ENCODE measurements at regions not wholly inside any gene's neighbourhood (a gene's known extent, or its start where the extent isn't known, plus 50 kb on each side); places are given as distances from the start of the nearest gene placed in this dataset.

DNA sequence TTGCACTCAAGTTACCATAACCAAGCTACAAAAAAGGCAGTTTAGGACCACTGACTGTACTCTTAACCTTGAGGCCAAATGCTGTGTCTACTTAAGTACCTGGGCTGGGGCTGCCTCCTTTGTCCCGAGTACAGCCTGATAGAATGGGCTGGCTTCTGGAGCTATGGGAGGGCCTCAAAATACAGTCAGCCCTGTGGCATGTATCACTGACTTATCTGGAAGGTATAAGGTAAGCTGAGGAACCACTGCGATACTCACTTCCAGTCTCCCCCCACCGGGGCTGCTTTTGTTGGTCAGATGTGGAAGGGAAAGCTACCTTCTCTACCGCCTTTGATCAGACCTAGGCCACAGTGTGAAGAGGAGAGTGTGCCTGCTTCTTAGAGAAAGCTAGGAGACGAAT, 404.8 kb downstream of the ARHGEF28 start:
- H3K4ac ChIP-seq (replicated peaks; ENCODE audit: insufficient read length, low read depth, low read length) = no peak overlapping the region
- no peak overlapping the region for H3K4me3 ChIP-seq (ENCODE audit: extremely low read depth in 1 of 4, insufficient read depth in 2 of 4, low read depth in 3 of 4, low read length in 4 of 4)
- no peak overlapping the region for H4K91ac ChIP-seq (replicated peaks; ENCODE audit: insufficient read length, low read length)
- 85% methylated on average over 5 of the region's 5 CpGs; no CpG with 5 or more reads in 1 of the 2 experiments for WGBS, 2 experiments (ENCODE audit: extremely low coverage in 1 of 2, insufficient coverage in 1 of 2, insufficient read length in 1 of 2, insufficient replicate concordance in 2 of 2, low coverage in 1 of 2, low lambda C conversion rate in 2 of 2, missing lambda C conversion rate in 1 of 2)
- H3K27ac ChIP-seq (ENCODE audit: low read depth, low read length) = no peak overlapping the region
- H3K9me3 ChIP-seq (ENCODE audit: insufficient read depth in 2 of 2, low read depth in 1 of 2, low read length in 1 of 2) = no peaks in the 10 kb centered on the region
- TF ChIP-seq POLR2A (IDR thresholded peaks at IDR 0.05; ENCODE audit: control extremely low read depth in 1 of 2, low read depth in 2 of 2, low read length in 2 of 2) (no peak), SP2 (IDR thresholded peaks at IDR 0.05; ENCODE audit: low read length) (no peak), CBX8 (IDR thresholded peaks at IDR 0.05; ENCODE audit: borderline replicate concordance, low read depth, low read length) (no peak), RXRA (IDR thresholded peaks at IDR 0.05; ENCODE audit: insufficient read depth, low read depth, low read length) (no peak), TAF1 (IDR thresholded peaks at IDR 0.05; ENCODE audit: low read depth, low read length) (no peak)
- no peak overlapping the region for H4K5ac ChIP-seq (ENCODE audit: insufficient read length, low read depth, low read length)
- no peak overlapping the region for H2BK12ac ChIP-seq (ENCODE audit: low read depth, low read length)
- POLR2A ChIA-PET (ENCODE audit: partially characterized antibody) = no interaction called here
- no peak for DNase-seq (ENCODE audit: low read depth in 1 of 2, low spot score in 2 of 2)
- H2BK15ac ChIP-seq (ENCODE audit: low read length) = no peak overlapping the region
- H3K9ac ChIP-seq (replicated peaks in 1 of 4; ENCODE audit: extremely low read depth in 1 of 4, low read depth in 3 of 4, low read length in 3 of 4) = no peak overlapping the region
- peak overlapping the region; percentile 61; the same call in 1 of the 2 replicates for H2AFZ ChIP-seq (ENCODE audit: low read length)
- no peaks in the 10 kb centered on the region for H3K23me2 ChIP-seq (ENCODE audit: low read depth, low read length)
- no peak overlapping the region for H4K8ac ChIP-seq (ENCODE audit: extremely low read depth, insufficient read depth, low read length)
- H3K27me3 ChIP-seq (replicated peaks in 1 of 4; ENCODE audit: control insufficient read depth in 3 of 4, extremely low read depth in 1 of 4, insufficient read depth in 3 of 4, low read length in 3 of 4) = no peaks in the 10 kb centered on the region
- H4K20me1 ChIP-seq (replicated peaks in 1 of 2; ENCODE audit: control insufficient read depth in 1 of 2, insufficient read depth in 2 of 2, low read length in 2 of 2) = no peaks in the 10 kb centered on the region
- no peak overlapping the region for H2BK120ac ChIP-seq (replicated peaks; ENCODE audit: low read depth, low read length)
- no peak overlapping the region for H3K4me2 ChIP-seq (ENCODE audit: insufficient read depth in 1 of 2, low read depth in 2 of 2, low read length in 2 of 2)
- no peak overlapping the region for H3K23ac ChIP-seq (ENCODE audit: insufficient read length)
- H3K79me1 ChIP-seq (ENCODE audit: low read depth, low read length) = no peaks in the 10 kb centered on the region
- CTCF ChIA-PET (ENCODE audit: partially characterized antibody) = interaction anchor here (0.5 to 0.9 kb wide), 3 partner anchors 85 to 342 kb away, joined by 3 to 4 read pairs (median 3); no protein-coding TSS in a partner anchor
- FAIRE-seq = no peak
- H2AK5ac ChIP-seq (ENCODE audit: low read depth, low read length) = no peak overlapping the region
- H3K18ac ChIP-seq (ENCODE audit: extremely low read depth, low read length) = no peak overlapping the region
- no peak overlapping the region for H3K56ac ChIP-seq (replicated peaks; ENCODE audit: insufficient read length, low read depth, low read length)
- no peak overlapping the region for H2BK5ac ChIP-seq (ENCODE audit: low read depth, low read length)
- 0 out of 7 replicates have a peak, but pooled peaks cover 0 to 2% (median 0%) of the 10 kb centered on the region in 4 experiments for H3K4me1 ChIP-seq (replicated peaks in 1 of 4; ENCODE audit: control insufficient read depth in 3 of 4, insufficient read depth in 4 of 4, low read length in 3 of 4)
- no peak overlapping the region for H3K14ac ChIP-seq (ENCODE audit: insufficient read length)
- H3K79me2 ChIP-seq (ENCODE audit: control insufficient read depth in 1 of 2, insufficient read depth in 2 of 2, low read length in 2 of 2) = no peaks in the 10 kb centered on the region
- no peak overlapping the region for H2BK20ac ChIP-seq (ENCODE audit: low read length)
- no peaks in the 10 kb centered on the region for H3K36me3 ChIP-seq (ENCODE audit: control insufficient read depth in 2 of 4, insufficient read depth in 4 of 4, low read length in 3 of 4)
